ENCODE measurements at regions not wholly inside any gene's neighbourhood (a gene's known extent, or its start where the extent isn't known, plus 50 kb on each side); places are given as distances from the start of the nearest gene placed in this dataset.

DNA sequence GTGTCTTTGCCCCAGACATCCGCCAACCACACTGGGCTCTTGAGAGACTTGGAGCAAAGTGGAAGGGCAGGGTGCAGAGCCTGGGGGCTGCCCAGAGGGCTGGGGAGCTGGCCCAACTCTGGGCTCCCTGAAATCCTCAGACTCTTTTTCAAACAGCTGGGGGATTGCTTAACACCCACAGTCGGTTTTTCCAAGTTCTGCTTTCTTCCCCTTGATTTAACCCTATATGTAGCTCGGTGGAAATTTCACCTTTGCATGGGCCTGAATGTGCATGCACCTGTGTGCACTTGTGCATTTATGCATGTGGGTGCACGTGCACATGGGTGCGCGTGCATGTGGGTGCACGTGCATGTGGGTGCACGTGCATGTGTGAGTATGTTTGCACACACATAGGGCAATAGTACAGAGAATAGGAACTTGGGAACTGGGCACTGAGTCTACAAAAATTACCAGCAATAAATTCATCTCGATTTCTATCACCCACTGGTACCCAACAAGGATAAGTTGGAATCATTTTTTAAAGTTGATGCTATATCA lies 52.3 kb upstream of the RFLNA start:
- TF ChIP-seq, protein P1, sequence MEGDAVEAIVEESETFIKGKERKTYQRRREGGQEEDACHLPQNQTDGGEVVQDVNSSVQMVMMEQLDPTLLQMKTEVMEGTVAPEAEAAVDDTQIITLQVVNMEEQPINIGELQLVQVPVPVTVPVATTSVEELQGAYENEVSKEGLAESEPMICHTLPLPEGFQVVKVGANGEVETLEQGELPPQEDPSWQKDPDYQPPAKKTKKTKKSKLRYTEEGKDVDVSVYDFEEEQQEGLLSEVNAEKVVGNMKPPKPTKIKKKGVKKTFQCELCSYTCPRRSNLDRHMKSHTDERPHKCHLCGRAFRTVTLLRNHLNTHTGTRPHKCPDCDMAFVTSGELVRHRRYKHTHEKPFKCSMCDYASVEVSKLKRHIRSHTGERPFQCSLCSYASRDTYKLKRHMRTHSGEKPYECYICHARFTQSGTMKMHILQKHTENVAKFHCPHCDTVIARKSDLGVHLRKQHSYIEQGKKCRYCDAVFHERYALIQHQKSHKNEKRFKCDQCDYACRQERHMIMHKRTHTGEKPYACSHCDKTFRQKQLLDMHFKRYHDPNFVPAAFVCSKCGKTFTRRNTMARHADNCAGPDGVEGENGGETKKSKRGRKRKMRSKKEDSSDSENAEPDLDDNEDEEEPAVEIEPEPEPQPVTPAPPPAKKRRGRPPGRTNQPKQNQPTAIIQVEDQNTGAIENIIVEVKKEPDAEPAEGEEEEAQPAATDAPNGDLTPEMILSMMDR (IDR thresholded peaks at IDR 0.05; ENCODE audit: insufficient read depth, low read depth, low read length), result no peak
- no peak for TF ChIP-seq EZH2 (IDR thresholded peaks at IDR 0.05; ENCODE audit: insufficient read depth, low read length)
